ENCODE measurements at regions not wholly inside any gene's neighbourhood (a gene's known extent, or its start where the extent isn't known, plus 50 kb on each side); places are given as distances from the start of the nearest gene placed in this dataset.

GRCh38 chr2:140067661-140068060 lies 1287.5 kb upstream of the NXPH2 start:
- TF ChIP-seq ZNF398 (tag by site-specific recombination; IDR thresholded peaks at IDR 0.05), result no peak
- TF ChIP-seq ZNF561 (tag by site-specific recombination; IDR thresholded peaks at IDR 0.05; ENCODE audit: borderline replicate concordance), result no peak
- TF ChIP-seq BCL6B (tag by site-specific recombination; IDR thresholded peaks at IDR 0.05), result no peak
- TF ChIP-seq CTCF (tag by site-specific recombination; IDR thresholded peaks at IDR 0.05), result no peak
- TF ChIP-seq ZBTB7A (tag by site-specific recombination; IDR thresholded peaks at IDR 0.05; ENCODE audit: low read depth), result no peak
- TF ChIP-seq BCL11A (tag by site-specific recombination; IDR thresholded peaks at IDR 0.05; ENCODE audit: low read depth), result no peak
